GM21381 (cell line): ENCODE measurements at regions not wholly inside any gene's neighbourhood (a gene's known extent, or its start where the extent isn't known, plus 50 kb on each side); places are given as distances from the start of the nearest gene placed in this dataset.
"Not testable (repeated sequence)": the region's sequence is repeated elsewhere in the genome, so short reads cannot be mapped to it uniquely, and the experiment has no call there.

ENCODE experiments used
- ATAC-seq: cut with Tn5 transposase; IDR thresholded peaks from one replicate; pipeline ENCODE4 v1.9.1; 2021; ENCODE audit warnings: mild to moderate bottlenecking, moderate library complexity; ENCODE audit not compliant: unreplicated experiment

GRCh38 chr1:101366513-101367215 lies 129.8 kb downstream of the S1PR1 start:
- no peak for ATAC-seq

GRCh38 chr1:101367630-101368029 lies 130.8 kb downstream of the S1PR1 start:
- no peak for ATAC-seq

- no peak for ATAC-seq
Observed at GRCh38 chr1:101370488-101370887, 133.7 kb downstream of the S1PR1 start.

GRCh38 chr1:101371259-101371658 lies 134.4 kb downstream of the S1PR1 start:
- peak; percentile 95 for ATAC-seq

GRCh38 chr1:101373570-101373969 lies 136.8 kb downstream of the S1PR1 start:
- ATAC-seq: no peak

GRCh38 chr1:101375448-101375847 lies 138.6 kb downstream of the S1PR1 start:
- ATAC-seq: not testable (repeated sequence)

GRCh38 chr1:101376121-101377083 lies 139.6 kb downstream of the S1PR1 start:
- ATAC-seq: no peak

GRCh38 chr1:101377084-101377835 lies 140.4 kb downstream of the S1PR1 start:
- no peak for ATAC-seq

- no peak for ATAC-seq
Observed at GRCh38 chr1:101379037-101379436, 142.2 kb downstream of the S1PR1 start.

GRCh38 chr1:101379950-101380349 lies 143.1 kb downstream of the S1PR1 start:
- peak; percentile 96 for ATAC-seq

- ATAC-seq: no peak
Observed at GRCh38 chr1:101382135-101382534, 145.3 kb downstream of the S1PR1 start.

GRCh38 chr1:101388904-101389546 lies 152.2 kb downstream of the S1PR1 start:
- ATAC-seq: peak; percentile 88

GRCh38 chr1:101389547-101389929 lies 152.7 kb downstream of the S1PR1 start:
- peak; percentile 1 for ATAC-seq

- no peak for ATAC-seq
Observed at GRCh38 chr1:101392552-101392951, 155.7 kb downstream of the S1PR1 start.

- ATAC-seq: no peak
Observed at GRCh38 chr1:101394041-101394440, 157.2 kb downstream of the S1PR1 start.

- ATAC-seq: no peak
Observed at GRCh38 chr1:101399222-101399621, 162.4 kb downstream of the S1PR1 start.

- ATAC-seq: no peak
Observed at GRCh38 chr1:101406271-101406670, 169.5 kb downstream of the S1PR1 start.

- no peak for ATAC-seq
Observed at GRCh38 chr1:101406681-101407080, 169.9 kb downstream of the S1PR1 start.

GRCh38 chr1:101407505-101408211 lies 170.8 kb downstream of the S1PR1 start:
- ATAC-seq: peak; percentile 77
